Astrocyte of the cerebellum (primary cell): ENCODE measurements at regions not wholly inside any gene's neighbourhood (a gene's known extent, or its start where the extent isn't known, plus 50 kb on each side); places are given as distances from the start of the nearest gene placed in this dataset.

Source experiments
- DNase-seq: peaks from one replicate; pipeline ENCODE4 v3.0.0-alpha.2; 2011; ENCODE audit warnings: low read depth
- H3K4me3 ChIP-seq: 2 replicates; pipeline ENCODE4 v1.5.1; 2011; ENCODE audit warnings: mild to moderate bottlenecking, low read depth, low read length, moderate library complexity
- CTCF ChIP-seq: IDR thresholded peaks from 2 replicates; pipeline ENCODE4 v1.5.1; 2012; ENCODE audit warnings: low read length, low read depth, moderate library complexity, mild to moderate bottlenecking; ENCODE audit errors: missing control alignments
- in situ Hi-C: cut with HindIII; loops from 2 replicates; pipeline ENCODE4 v1.10.0; 2017; ENCODE audit warnings: low sequenced_read_pairs

- H3K4me3 ChIP-seq: no peak overlapping the region
- in situ Hi-C loops: no loop called here
- no peak for TF ChIP-seq CTCF
- DNase-seq: no peak
These were observed 141.5 kb upstream of the ZNF32 start for GRCh38 chr10:43790147-43790546.

- no peak overlapping the region for H3K4me3 ChIP-seq
- TF ChIP-seq CTCF: no peak
- in situ Hi-C loops: no loop called here
- no peak for DNase-seq
These were observed 136.6 kb upstream of the ZNF32 start for GRCh38 chr10:43785252-43785651.

GRCh38 chr10:43782814-43783213 lies 134.1 kb upstream of the ZNF32 start:
- no peak for DNase-seq
- in situ Hi-C loops: no loop called here
- no peak overlapping the region for H3K4me3 ChIP-seq
- TF ChIP-seq CTCF: no peak

- no peak for DNase-seq
- TF ChIP-seq CTCF: no peak
- in situ Hi-C loops: no loop called here
- H3K4me3 ChIP-seq: no peak overlapping the region
These were observed 133.0 kb upstream of the ZNF32 start for GRCh38 chr10:43781480-43782361.

GRCh38 chr10:43778571-43778970 lies 129.9 kb upstream of the ZNF32 start:
- TF ChIP-seq CTCF: no peak
- DNase-seq: no peak

GRCh38 chr10:43775384-43775783 lies 126.7 kb upstream of the ZNF32 start:
- no peak for DNase-seq
- H3K4me3 ChIP-seq: no peak overlapping the region
- TF ChIP-seq CTCF: no peak
- in situ Hi-C loops: loop anchor here (5.0 kb wide), 1 partner anchor 48 kb away; no protein-coding TSS in a partner anchor

More at GRCh38 chr10:43778571-43778970, 129.9 kb upstream of the ZNF32 start:
- in situ Hi-C loops: loop anchor here (5.0 kb wide), 1 partner anchor 51 kb away; no protein-coding TSS in a partner anchor
- H3K4me3 ChIP-seq: no peak overlapping the region
